DND-41 (cell line): ENCODE measurements at regions not wholly inside any gene's neighbourhood (a gene's known extent, or its start where the extent isn't known, plus 50 kb on each side); places are given as distances from the start of the nearest gene placed in this dataset.

ENCODE experiments used
- ATAC-seq: fragments of 200-7000 bp; cut with Tn5 transposase; 3 replicates; pipeline ENCODE4 v1.9.1; 2021; ENCODE audit warnings: low read depth; ENCODE audit not compliant: insufficient read depth
- DNase-seq: peaks from one replicate; pipeline ENCODE4 v3.0.0-alpha.2; 2020
- H2AFZ ChIP-seq: 2 replicates; pipeline ENCODE4 v1.6.0; 2012; ENCODE audit warnings: low read depth, low read length
- H3K27ac ChIP-seq: 2 replicates; pipeline ENCODE4 v1.5.1; 2012; ENCODE audit warnings: low read length, inconsistent platforms
- H3K27me3 ChIP-seq: fragments of 200-600 bp; sonication (generic); 2 replicates; pipeline ENCODE4 v1.6.0; 2012; ENCODE audit warnings: low read length, mild to moderate bottlenecking, inconsistent platforms; ENCODE audit not compliant: insufficient read depth, poor library complexity
- H3K36me3 ChIP-seq: 2 replicates; pipeline ENCODE4 v1.5.1; 2012; ENCODE audit warnings: low read length, inconsistent platforms; ENCODE audit not compliant: insufficient read depth
- H3K4me1 ChIP-seq: 2 replicates; pipeline ENCODE4 v1.5.1; 2012; ENCODE audit warnings: mild to moderate bottlenecking, low read length; ENCODE audit not compliant: insufficient read depth
- H3K4me2 ChIP-seq: 2 replicates; pipeline ENCODE4 v1.6.0; 2012; ENCODE audit warnings: mild to moderate bottlenecking, moderate library complexity, low read length, inconsistent platforms; ENCODE audit not compliant: insufficient read depth
- H3K4me3 ChIP-seq, 2 experiments: fragments of 200-600 bp in 1 of 2; shearing (Covaris generic) in 1 of 2; 2 replicates each; pipeline ENCODE4 v1.5.1; 2012 to 2016; ENCODE audit warnings: inconsistent platforms in 2 of 2, low read length in 2 of 2, mild to moderate bottlenecking in 2 of 2, low read depth in 1 of 2, moderate library complexity in 1 of 2
- H3K79me2 ChIP-seq: 2 replicates; pipeline ENCODE4 v1.6.0; 2012; ENCODE audit warnings: low read length, inconsistent platforms; ENCODE audit not compliant: insufficient read depth
- H3K9ac ChIP-seq: 2 replicates; pipeline ENCODE4 v1.6.0; 2012; ENCODE audit warnings: low read depth, mild to moderate bottlenecking, inconsistent platforms, low read length, moderate library complexity
- H3K9me3 ChIP-seq: 2 replicates; pipeline ENCODE4 v1.5.1; 2012; ENCODE audit warnings: low read length, moderate library complexity, mild to moderate bottlenecking, inconsistent platforms; ENCODE audit not compliant: insufficient read depth, severe bottlenecking
- H4K20me1 ChIP-seq: 2 replicates; pipeline ENCODE4 v1.6.0; 2012; ENCODE audit warnings: low read length; ENCODE audit not compliant: insufficient read depth
- EZH2 ChIP-seq: IDR thresholded peaks from 3 replicates; pipeline ENCODE4 v1.6.1; 2012; ENCODE audit warnings: borderline replicate concordance, low read depth, mild to moderate bottlenecking, moderate library complexity, low read length, inconsistent platforms; ENCODE audit not compliant: severe bottlenecking
- TF ChIP-seq, protein P1 (sequence below): IDR thresholded peaks from 2 replicates; pipeline ENCODE4 v1.5.1; 2012; ENCODE audit warnings: borderline replicate concordance, low read length, moderate library complexity, mild to moderate bottlenecking; ENCODE audit not compliant: poor library complexity, severe bottlenecking; ENCODE audit errors: extremely low read depth

DNA sequence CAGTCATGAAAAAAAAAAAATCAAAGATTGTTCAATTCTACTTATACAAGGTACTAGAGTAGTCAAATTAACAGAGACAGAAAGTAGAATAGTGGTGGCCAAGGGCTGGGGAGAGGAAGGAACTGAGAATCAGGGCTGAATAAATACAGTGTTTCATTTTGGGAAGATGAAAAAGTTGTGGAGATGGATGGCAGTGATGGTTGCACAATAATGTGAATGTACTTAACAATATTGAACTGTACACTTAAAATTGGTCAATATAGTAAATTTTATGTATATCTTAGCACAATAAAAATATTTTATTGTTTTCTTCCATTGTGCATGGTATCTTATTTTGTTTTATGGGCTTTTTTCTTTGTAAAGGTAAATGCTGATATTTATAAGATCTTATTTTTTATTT, 262.2 kb upstream of the AGTR1 start:
- no peaks in the 10 kb centered on the region for H4K20me1 ChIP-seq
- ATAC-seq: no peak

DNA sequence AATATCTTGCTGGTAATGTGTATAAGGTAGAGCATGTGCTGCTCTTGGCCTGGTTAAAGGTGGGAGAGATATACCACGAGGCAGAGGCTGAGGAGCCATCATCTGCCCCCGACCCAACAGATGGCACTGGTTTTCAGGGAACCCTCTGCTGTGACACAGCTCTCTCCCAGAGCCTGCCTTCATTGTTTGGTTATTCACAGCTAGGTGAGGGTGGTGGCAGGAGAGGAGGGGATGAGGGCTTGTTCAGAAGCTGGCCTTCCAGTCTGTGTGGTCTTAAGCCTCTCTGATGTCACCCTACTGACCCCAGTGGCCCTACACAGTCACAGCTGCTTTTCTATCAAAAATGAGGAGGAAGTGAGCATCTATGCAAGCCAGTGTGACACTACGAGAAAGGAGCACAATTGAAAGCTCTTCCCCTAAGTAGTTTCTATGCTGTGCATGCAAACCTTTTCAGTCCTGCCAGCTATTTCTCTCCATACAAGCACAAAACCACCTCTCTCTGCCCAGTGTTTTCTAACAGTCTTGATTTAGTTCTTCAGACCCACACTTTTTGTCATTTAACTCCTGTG, 258.4 kb upstream of the AGTR1 start:
- TF ChIP-seq, protein P1, sequence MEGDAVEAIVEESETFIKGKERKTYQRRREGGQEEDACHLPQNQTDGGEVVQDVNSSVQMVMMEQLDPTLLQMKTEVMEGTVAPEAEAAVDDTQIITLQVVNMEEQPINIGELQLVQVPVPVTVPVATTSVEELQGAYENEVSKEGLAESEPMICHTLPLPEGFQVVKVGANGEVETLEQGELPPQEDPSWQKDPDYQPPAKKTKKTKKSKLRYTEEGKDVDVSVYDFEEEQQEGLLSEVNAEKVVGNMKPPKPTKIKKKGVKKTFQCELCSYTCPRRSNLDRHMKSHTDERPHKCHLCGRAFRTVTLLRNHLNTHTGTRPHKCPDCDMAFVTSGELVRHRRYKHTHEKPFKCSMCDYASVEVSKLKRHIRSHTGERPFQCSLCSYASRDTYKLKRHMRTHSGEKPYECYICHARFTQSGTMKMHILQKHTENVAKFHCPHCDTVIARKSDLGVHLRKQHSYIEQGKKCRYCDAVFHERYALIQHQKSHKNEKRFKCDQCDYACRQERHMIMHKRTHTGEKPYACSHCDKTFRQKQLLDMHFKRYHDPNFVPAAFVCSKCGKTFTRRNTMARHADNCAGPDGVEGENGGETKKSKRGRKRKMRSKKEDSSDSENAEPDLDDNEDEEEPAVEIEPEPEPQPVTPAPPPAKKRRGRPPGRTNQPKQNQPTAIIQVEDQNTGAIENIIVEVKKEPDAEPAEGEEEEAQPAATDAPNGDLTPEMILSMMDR: no peak
- no peak for TF ChIP-seq EZH2
- Histone ChIP-seq H3K27ac (no peak overlapping the region), H3K4me2 (no peak overlapping the region), H3K36me3 (no peaks in the 10 kb centered on the region), H4K20me1 (no peaks in the 10 kb centered on the region), H3K4me3 (no peak overlapping the region), H3K9me3 (no peaks in the 10 kb centered on the region), H3K4me1 (no peaks in the 10 kb centered on the region), H3K9ac (no peak overlapping the region), H3K27me3 (no peaks in the 10 kb centered on the region), H2AFZ (no peak overlapping the region), H3K79me2 (no peaks in the 10 kb centered on the region)
- no peak for DNase-seq
- no peak for ATAC-seq

More for the DNA sequence above, 262.2 kb upstream of the AGTR1 start:
- no peak for DNase-seq
- Histone ChIP-seq H3K4me1 (no peaks in the 10 kb centered on the region), H3K79me2 (no peaks in the 10 kb centered on the region), H2AFZ (no peak overlapping the region), H3K4me2 (no peak overlapping the region), H3K4me3 (no peak overlapping the region), H3K27me3 (no peaks in the 10 kb centered on the region), H3K9me3 (no peaks in the 10 kb centered on the region), H3K36me3 (no peaks in the 10 kb centered on the region), H3K9ac (no peak overlapping the region), H3K27ac (no peak overlapping the region)
- no peak for TF ChIP-seq EZH2
- TF ChIP-seq, protein P1: no peak

DNA sequence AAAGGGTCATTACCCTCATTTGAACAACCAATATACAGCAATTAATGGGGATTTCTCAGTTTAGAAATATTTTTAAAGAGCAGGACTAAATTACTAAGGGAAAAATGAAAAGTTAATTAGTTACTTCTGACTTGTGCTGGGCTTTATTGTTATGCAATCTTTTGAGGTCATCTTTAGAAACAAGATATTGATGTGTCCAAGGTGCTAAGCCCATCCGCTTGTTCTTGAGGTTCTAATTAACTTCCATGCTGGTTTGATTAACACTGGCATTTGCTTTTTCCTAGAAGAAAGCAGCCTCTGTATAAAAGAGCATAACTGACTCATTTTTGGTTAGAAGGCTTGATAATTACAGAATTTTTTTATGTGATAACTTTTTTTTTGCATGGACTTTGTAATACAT, 256.5 kb upstream of the AGTR1 start:
- Histone ChIP-seq H3K4me3 (no peak overlapping the region), H3K4me2 (no peak overlapping the region), H3K4me1 (no peaks in the 10 kb centered on the region), H4K20me1 (no peaks in the 10 kb centered on the region), H3K9me3 (no peaks in the 10 kb centered on the region), H3K27ac (no peak overlapping the region), H3K79me2 (no peaks in the 10 kb centered on the region), H3K36me3 (no peaks in the 10 kb centered on the region), H3K9ac (no peak overlapping the region), H3K27me3 (no peaks in the 10 kb centered on the region), H2AFZ (no peak overlapping the region)
- no peak for DNase-seq
- ATAC-seq: no peak
- TF ChIP-seq, protein P1: no peak
- no peak for TF ChIP-seq EZH2
